Activated CD8-positive, alpha-beta memory T cell treated with anti-CD3 and anti-CD28 coated beads, Interleukin-2, amount 50 U/mL, for 48 hours (primary cell): ENCODE measurements at regions not wholly inside any gene's neighbourhood (a gene's known extent, or its start where the extent isn't known, plus 50 kb on each side); places are given as distances from the start of the nearest gene placed in this dataset.

Source experiments
- DNase-seq: peaks from one replicate; pipeline ENCODE4 v3.0.0-alpha.2; 2020

- no peak for DNase-seq
Observed at GRCh38 chr4:117971403-117971802, 62.9 kb upstream of the NDST3 start.

- DNase-seq: no peak
Observed at GRCh38 chr4:117983541-117984365, 50.5 kb upstream of the NDST3 start.

- DNase-seq: no peak
Observed at GRCh38 chr4:117984366-117984680, 50.0 kb upstream of the NDST3 start.
